ENCODE measurements at regions not wholly inside any gene's neighbourhood (a gene's known extent, or its start where the extent isn't known, plus 50 kb on each side); places are given as distances from the start of the nearest gene placed in this dataset.
"Not testable (repeated sequence)": the region's sequence is repeated elsewhere in the genome, so short reads cannot be mapped to it uniquely, and the experiment has no call there.

DNA sequence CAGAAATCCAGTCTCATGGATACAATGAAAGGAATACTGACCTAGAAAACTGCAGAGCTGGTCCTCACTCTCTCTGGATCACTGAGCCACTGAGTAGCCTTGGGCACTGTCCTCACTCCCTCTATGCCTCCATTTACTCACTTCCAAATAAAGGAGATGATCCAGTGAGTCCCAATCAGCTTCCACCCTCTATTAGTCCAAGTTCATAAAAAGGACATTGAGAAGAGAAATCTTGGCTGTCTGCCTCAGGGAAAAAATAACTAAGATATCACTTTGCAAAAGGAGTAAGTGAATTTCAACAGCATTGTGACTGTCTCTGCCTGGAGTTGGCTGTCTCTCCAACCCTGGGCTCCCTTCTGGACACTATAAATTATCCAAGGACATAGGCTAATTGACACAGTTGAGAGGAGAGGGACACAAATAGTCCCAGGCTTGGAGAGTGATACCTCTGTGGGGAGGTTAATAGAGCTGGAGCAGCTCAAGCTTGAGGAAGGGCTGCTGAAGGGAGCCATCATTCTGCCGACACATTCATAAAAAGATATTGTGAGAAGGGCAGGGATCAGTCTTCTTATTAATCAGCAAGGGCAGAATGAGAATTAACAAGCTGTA, 572.3 kb downstream of the RAB28 start:
- peaks cover 0 to 8% of the 10 kb centered on the region in 2 donors for H3K9me3 ChIP-seq (ENCODE audit: control insufficient read depth in 2 of 2, insufficient read depth in 1 of 2, low read depth in 1 of 2, low read length in 1 of 2)

DNA sequence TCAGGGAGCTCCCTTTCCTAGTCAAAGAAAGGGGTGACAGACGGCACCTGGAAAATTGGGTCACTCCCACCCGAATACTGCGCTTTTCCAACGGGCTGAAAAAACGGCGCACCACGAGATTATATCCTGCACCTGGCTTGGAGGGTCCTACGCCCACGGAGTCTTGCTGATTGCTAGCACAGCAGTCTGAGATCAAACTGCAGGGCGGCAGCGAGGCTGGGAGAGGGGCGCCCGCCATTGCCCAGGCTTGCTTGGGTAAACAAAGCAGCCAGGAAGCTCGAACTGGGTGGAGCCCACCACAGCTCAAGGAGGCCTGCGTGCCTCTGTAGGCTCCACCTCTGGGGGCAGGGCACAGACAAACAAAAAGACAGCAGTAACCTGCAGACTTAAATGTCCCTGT, 580.5 kb downstream of the RAB28 start:
- DNase-seq; H3K36me3 ChIP-seq (ENCODE audit: control insufficient read depth in 3 of 3, insufficient read depth in 2 of 3, low read depth in 1 of 3, low read length in 3 of 3); H3K27ac ChIP-seq (ENCODE audit: low read depth in 1 of 3, low read length in 2 of 3); H3K4me1 ChIP-seq (ENCODE audit: control insufficient read depth in 3 of 3, insufficient read depth in 2 of 3, low read depth in 1 of 3, low read length in 2 of 3); FAIRE-seq; H3K9me3 ChIP-seq (ENCODE audit: control insufficient read depth in 2 of 2, insufficient read depth in 1 of 2, low read depth in 1 of 2, low read length in 1 of 2); H3K27me3 ChIP-seq (ENCODE audit: control insufficient read depth in 3 of 3, insufficient read depth in 3 of 3, low read length in 3 of 3); H3K4me3 ChIP-seq (ENCODE audit: low read depth in 1 of 3, low read length in 3 of 3): not testable (repeated sequence)
- WGBS, 3 donors: 85 to 89% (median 86%) methylated on average over 14 to 15 of the region's 15 CpGs

More for the DNA sequence above, 572.3 kb downstream of the RAB28 start:
- Histone ChIP-seq H3K36me3 (ENCODE audit: control insufficient read depth in 3 of 3, insufficient read depth in 2 of 3, low read depth in 1 of 3, low read length in 3 of 3) (no peaks in the 10 kb centered on the region), H3K4me3 (ENCODE audit: low read depth in 1 of 3, low read length in 3 of 3) (no peak overlapping the region), H3K4me1 (ENCODE audit: control insufficient read depth in 3 of 3, insufficient read depth in 2 of 3, low read depth in 1 of 3, low read length in 2 of 3) (no peaks in the 10 kb centered on the region), H3K27me3 (ENCODE audit: control insufficient read depth in 3 of 3, insufficient read depth in 3 of 3, low read length in 3 of 3) (no peaks in the 10 kb centered on the region), H3K27ac (ENCODE audit: low read depth in 1 of 3, low read length in 2 of 3) (no peak overlapping the region)
- FAIRE-seq: no peak
- WGBS, 3 donors: 89 to 93% (median 90%) methylated on average over 1 of the region's 1 CpG
- DNase-seq: no peak

DNA sequence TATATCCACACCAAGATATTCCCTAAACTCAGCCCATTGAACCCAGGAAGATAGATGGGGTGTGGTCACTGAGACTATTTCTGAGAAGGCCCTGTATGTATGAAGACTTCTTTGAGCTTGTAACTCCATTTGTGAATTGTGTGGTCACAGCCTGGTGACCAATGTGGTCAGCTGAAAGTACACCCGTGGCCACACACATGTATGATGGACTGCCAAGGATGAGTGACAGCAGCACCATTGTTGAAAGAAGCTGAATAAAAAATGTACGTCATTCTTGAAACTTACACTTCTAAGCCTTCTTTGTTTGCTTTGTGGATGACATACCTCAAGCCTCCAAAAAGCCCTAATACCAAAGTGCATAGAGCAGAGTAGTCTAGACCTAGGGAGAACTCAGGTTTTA, 581.4 kb downstream of the RAB28 start:
- WGBS, 3 donors: 73 to 88% (median 80%) methylated on average over 2 of the region's 2 CpGs
- no peaks in the 10 kb centered on the region for H3K36me3 ChIP-seq (ENCODE audit: control insufficient read depth in 3 of 3, insufficient read depth in 2 of 3, low read depth in 1 of 3, low read length in 3 of 3)
- no peaks in the 10 kb centered on the region for H3K4me1 ChIP-seq (ENCODE audit: control insufficient read depth in 3 of 3, insufficient read depth in 2 of 3, low read depth in 1 of 3, low read length in 2 of 3)
- no peaks in the 10 kb centered on the region for H3K27me3 ChIP-seq (ENCODE audit: control insufficient read depth in 3 of 3, insufficient read depth in 3 of 3, low read length in 3 of 3)
- no peak for DNase-seq
- no peaks in the 10 kb centered on the region for H3K9me3 ChIP-seq (ENCODE audit: control insufficient read depth in 2 of 2, insufficient read depth in 1 of 2, low read depth in 1 of 2, low read length in 1 of 2)
- H3K27ac ChIP-seq (ENCODE audit: low read depth in 1 of 3, low read length in 2 of 3): no peak overlapping the region
- FAIRE-seq: no peak
- no peak overlapping the region for H3K4me3 ChIP-seq (ENCODE audit: low read depth in 1 of 3, low read length in 3 of 3)

DNA sequence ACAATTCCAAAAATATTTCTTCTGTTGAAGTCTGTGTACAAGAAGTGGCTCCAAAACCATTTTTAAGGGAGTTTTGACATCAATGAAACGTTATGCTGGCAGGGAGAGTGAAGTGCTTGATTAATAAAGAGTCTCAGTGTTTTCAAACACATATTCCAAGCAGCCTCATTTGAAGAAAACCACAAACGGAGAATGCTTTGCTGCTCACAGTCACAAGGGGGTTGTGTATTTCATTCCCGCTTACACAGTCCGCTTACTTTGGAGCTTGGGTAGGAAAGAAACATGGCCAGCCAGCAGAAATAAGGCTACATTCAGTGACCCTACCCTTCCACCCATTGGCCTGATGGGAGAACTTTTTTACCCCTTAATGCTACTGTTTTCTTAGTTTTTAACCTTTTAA, 586.2 kb downstream of the RAB28 start:
- FAIRE-seq (no peak), DNase-seq (no peak)
- Histone ChIP-seq H3K27me3 (ENCODE audit: control insufficient read depth in 3 of 3, insufficient read depth in 3 of 3, low read length in 3 of 3) (no peaks in the 10 kb centered on the region), H3K36me3 (ENCODE audit: control insufficient read depth in 3 of 3, insufficient read depth in 2 of 3, low read depth in 1 of 3, low read length in 3 of 3) (no peaks in the 10 kb centered on the region), H3K4me1 (ENCODE audit: control insufficient read depth in 3 of 3, insufficient read depth in 2 of 3, low read depth in 1 of 3, low read length in 2 of 3) (no peaks in the 10 kb centered on the region), H3K4me3 (ENCODE audit: low read depth in 1 of 3, low read length in 3 of 3) (no peak overlapping the region), H3K9me3 (ENCODE audit: control insufficient read depth in 2 of 2, insufficient read depth in 1 of 2, low read depth in 1 of 2, low read length in 1 of 2) (no peaks in the 10 kb centered on the region), H3K27ac (ENCODE audit: low read depth in 1 of 3, low read length in 2 of 3) (no peak overlapping the region)
- 61 to 73% (median 72%) methylated on average over 4 of the region's 4 CpGs for WGBS, 3 donors

DNA sequence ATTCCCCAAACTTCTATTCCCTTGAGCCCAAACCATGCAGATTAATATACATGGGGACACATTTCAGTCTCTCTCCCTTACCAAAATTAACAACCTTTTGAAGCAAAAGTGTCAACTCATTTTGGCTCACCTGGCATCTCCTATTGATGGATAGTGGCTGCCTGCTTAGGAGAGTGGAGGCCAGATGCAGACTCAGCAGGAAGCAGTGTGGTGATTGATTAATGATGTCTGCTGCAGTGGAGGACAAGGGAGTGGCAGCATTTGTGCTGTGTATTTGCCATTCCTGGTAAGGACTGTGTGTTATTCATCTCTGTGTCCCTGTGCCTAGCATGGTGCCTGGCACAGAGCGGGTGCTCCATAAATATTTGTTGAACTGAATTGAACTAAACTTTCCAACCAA, 590.1 kb downstream of the RAB28 start:
- Histone ChIP-seq H3K27ac (ENCODE audit: low read depth in 1 of 3, low read length in 2 of 3) (no peak overlapping the region), H3K36me3 (ENCODE audit: control insufficient read depth in 3 of 3, insufficient read depth in 2 of 3, low read depth in 1 of 3, low read length in 3 of 3) (no peaks in the 10 kb centered on the region), H3K27me3 (ENCODE audit: control insufficient read depth in 3 of 3, insufficient read depth in 3 of 3, low read length in 3 of 3) (no peaks in the 10 kb centered on the region), H3K4me3 (ENCODE audit: low read depth in 1 of 3, low read length in 3 of 3) (no peak overlapping the region), H3K4me1 (ENCODE audit: control insufficient read depth in 3 of 3, insufficient read depth in 2 of 3, low read depth in 1 of 3, low read length in 2 of 3) (no peaks in the 10 kb centered on the region), H3K9me3 (ENCODE audit: control insufficient read depth in 2 of 2, insufficient read depth in 1 of 2, low read depth in 1 of 2, low read length in 1 of 2) (no peaks in the 10 kb centered on the region)
- whole genome bisulfite sequencing, 3 donors: 44 to 82% (median 74%) methylated on average over 1 of the region's 1 CpG
- DNase-seq: no peak
- FAIRE-seq: no peak

DNA sequence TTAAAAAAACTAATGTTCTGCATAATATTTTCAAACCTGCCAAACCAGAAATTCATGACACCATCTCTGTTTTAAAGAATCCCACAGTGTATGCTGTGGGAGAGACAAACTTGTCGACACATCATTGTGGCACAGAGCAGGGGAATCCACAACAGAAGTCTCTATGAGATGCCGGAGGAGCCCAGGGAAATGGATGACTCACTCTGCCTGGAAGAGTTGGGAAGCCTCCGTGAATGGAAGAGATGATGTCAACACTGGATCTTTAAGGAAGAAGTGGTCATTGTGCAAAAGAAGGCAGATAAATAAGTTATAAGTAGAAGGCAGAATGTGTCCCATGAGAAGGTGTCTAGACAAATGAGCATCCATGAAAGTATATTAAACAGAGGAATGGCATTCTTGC, 595.1 kb downstream of the RAB28 start:
- Histone ChIP-seq H3K9me3 (ENCODE audit: control insufficient read depth in 2 of 2, insufficient read depth in 1 of 2, low read depth in 1 of 2, low read length in 1 of 2) (no peaks in the 10 kb centered on the region), H3K4me3 (ENCODE audit: low read depth in 1 of 3, low read length in 3 of 3) (no peak overlapping the region), H3K27me3 (ENCODE audit: control insufficient read depth in 3 of 3, insufficient read depth in 3 of 3, low read length in 3 of 3) (no peaks in the 10 kb centered on the region), H3K4me1 (ENCODE audit: control insufficient read depth in 3 of 3, insufficient read depth in 2 of 3, low read depth in 1 of 3, low read length in 2 of 3) (no peaks in the 10 kb centered on the region), H3K27ac (ENCODE audit: low read depth in 1 of 3, low read length in 2 of 3) (no peak overlapping the region), H3K36me3 (ENCODE audit: control insufficient read depth in 3 of 3, insufficient read depth in 2 of 3, low read depth in 1 of 3, low read length in 3 of 3) (no peaks in the 10 kb centered on the region)
- 61 to 89% (median 78%) methylated on average over 3 of the region's 3 CpGs for WGBS, 3 donors
- DNase-seq: no peak
- no peak for FAIRE-seq

DNA sequence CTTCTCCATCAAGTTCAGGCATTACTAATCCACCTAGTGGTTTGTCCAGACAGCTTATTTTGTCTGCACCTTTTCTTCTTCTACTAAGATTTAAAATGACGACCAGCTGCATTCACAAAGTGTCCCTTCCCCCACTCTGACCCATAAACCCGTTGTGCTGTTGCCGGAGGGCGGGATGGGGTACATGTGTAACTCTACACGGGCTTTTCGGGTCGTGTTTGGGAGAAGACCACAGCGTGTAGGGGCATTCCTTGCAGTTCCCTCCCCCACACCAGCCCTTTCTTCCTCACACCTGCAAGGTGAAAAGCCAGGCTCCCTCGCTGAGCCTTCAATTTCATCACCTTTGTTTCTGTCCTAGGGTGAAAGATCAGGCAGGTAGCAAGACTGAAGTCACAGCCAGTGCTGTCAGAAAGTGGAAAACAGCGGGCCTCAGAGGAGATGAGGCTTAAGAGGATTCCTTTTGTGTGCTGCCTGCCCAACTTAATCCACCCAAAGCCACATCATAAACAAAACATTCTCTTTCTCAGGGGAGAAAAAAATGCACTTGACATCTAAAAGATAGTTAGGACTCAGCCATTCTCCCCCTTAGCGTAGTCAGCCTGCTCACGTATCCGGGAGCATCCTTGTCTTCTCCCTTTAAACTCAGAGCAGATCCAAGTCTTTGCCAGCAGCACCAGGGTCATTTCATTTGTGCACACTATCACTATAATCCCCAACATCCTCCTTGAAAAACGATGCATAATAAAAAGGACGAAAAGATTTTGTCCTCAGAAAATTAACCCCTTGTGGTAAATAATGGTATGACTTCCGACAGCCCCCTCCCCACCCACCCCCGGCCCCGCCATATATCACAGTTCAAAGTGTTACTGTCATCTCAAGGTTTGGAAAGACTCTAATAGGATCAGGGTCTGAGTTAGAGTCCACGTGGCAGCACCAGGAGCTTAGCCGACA, 599.0 kb downstream of the RAB28 start:
- 64 to 72% (median 68%) methylated on average over 20 of the region's 20 CpGs for WGBS, 3 donors
- H3K9me3 ChIP-seq (ENCODE audit: control insufficient read depth in 2 of 2, insufficient read depth in 1 of 2, low read depth in 1 of 2, low read length in 1 of 2): no peaks in the 10 kb centered on the region
- H3K4me3 ChIP-seq (ENCODE audit: low read depth in 1 of 3, low read length in 3 of 3): no peak overlapping the region
- no peaks in the 10 kb centered on the region for H3K4me1 ChIP-seq (ENCODE audit: control insufficient read depth in 3 of 3, insufficient read depth in 2 of 3, low read depth in 1 of 3, low read length in 2 of 3)
- no peaks in the 10 kb centered on the region for H3K27me3 ChIP-seq (ENCODE audit: control insufficient read depth in 3 of 3, insufficient read depth in 3 of 3, low read length in 3 of 3)
- DNase-seq (no peak), FAIRE-seq (no peak)
- H3K36me3 ChIP-seq (ENCODE audit: control insufficient read depth in 3 of 3, insufficient read depth in 2 of 3, low read depth in 1 of 3, low read length in 3 of 3): no peaks in the 10 kb centered on the region
- no peak overlapping the region for H3K27ac ChIP-seq (ENCODE audit: low read depth in 1 of 3, low read length in 2 of 3)

DNA sequence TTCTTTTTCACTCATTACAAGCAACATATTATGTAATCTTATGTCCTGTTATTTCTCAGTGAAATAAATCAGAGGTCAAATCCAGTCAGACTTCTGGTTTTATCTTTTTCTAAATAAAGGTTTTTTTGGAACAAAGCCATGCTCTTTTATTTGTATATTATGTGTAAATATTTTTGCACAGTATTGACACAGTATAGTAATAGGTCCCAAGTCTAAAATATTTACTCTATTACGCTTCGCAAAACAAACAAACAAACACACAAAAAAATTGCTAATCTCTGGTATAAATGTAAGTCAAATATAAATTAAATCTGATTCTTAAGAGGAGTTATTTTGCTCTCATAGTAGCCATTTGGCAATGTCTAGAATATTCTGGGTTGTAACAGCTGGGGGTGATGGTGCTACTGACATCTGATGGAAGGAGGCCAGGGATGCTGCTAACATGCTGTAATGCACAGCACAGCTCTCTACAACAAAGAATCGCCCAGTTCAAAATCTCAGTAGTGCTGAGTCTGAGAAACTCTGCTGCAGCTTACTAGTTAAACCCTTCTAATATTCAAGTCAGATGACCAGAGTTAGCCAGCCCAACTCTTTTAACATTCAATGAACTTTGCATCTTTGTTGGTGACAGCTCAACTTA, 602.1 kb downstream of the RAB28 start:
- FAIRE-seq: no peak
- H3K27me3 ChIP-seq (ENCODE audit: control insufficient read depth in 3 of 3, insufficient read depth in 3 of 3, low read length in 3 of 3): no peaks in the 10 kb centered on the region
- H3K4me3 ChIP-seq (ENCODE audit: low read depth in 1 of 3, low read length in 3 of 3): no peak overlapping the region
- no peaks in the 10 kb centered on the region for H3K36me3 ChIP-seq (ENCODE audit: control insufficient read depth in 3 of 3, insufficient read depth in 2 of 3, low read depth in 1 of 3, low read length in 3 of 3)
- peaks cover 0 to under 1% of the 10 kb centered on the region in 2 donors for H3K9me3 ChIP-seq (ENCODE audit: control insufficient read depth in 2 of 2, insufficient read depth in 1 of 2, low read depth in 1 of 2, low read length in 1 of 2)
- no peak overlapping the region for H3K27ac ChIP-seq (ENCODE audit: low read depth in 1 of 3, low read length in 2 of 3)
- H3K4me1 ChIP-seq (ENCODE audit: control insufficient read depth in 3 of 3, insufficient read depth in 2 of 3, low read depth in 1 of 3, low read length in 2 of 3): no peaks in the 10 kb centered on the region
- WGBS, 3 donors: 71 to 92% (median 85%) methylated on average over 3 of the region's 3 CpGs
- no peak for DNase-seq

All from small intestine (tissue), 7 donors.